Trophoblast cell (in vitro differentiated cells and primary cell): ENCODE measurements at regions not wholly inside any gene's neighbourhood (a gene's known extent, or its start where the extent isn't known, plus 50 kb on each side); places are given as distances from the start of the nearest gene placed in this dataset.

Experiments used
- DNase-seq, 2 donors: peaks; one replicate each; pipeline ENCODE4 v3.0.0-alpha.2; 2016
- H2AFZ ChIP-seq: 2 replicates; pipeline ENCODE4 v1.6.1; 2013; ENCODE audit warnings: low read length, moderate library complexity, mild to moderate bottlenecking; ENCODE audit not compliant: insufficient read depth, poor library complexity
- H2AK5ac ChIP-seq: 2 replicates; pipeline ENCODE4 v1.6.1; 2013; ENCODE audit warnings: mild to moderate bottlenecking, low read length
- H2BK120ac ChIP-seq: 2 replicates; pipeline ENCODE4 v1.6.1; 2013; ENCODE audit warnings: low read length, mild to moderate bottlenecking, moderate library complexity; ENCODE audit not compliant: insufficient read depth, poor library complexity
- H2BK12ac ChIP-seq: 2 replicates; pipeline ENCODE4 v1.6.1; 2013; ENCODE audit warnings: mild to moderate bottlenecking, low read length, moderate library complexity
- H2BK5ac ChIP-seq: 2 replicates; pipeline ENCODE4 v1.6.1; 2013; ENCODE audit warnings: low read length, low read depth, moderate library complexity, mild to moderate bottlenecking; ENCODE audit not compliant: poor library complexity
- H3K14ac ChIP-seq: 2 replicates; pipeline ENCODE4 v1.6.1; 2013; ENCODE audit warnings: mild to moderate bottlenecking, low read length
- H3K18ac ChIP-seq: 2 replicates; pipeline ENCODE4 v1.6.1; 2013; ENCODE audit warnings: mild to moderate bottlenecking, low read length
- H3K23ac ChIP-seq: 2 replicates; pipeline ENCODE4 v1.6.1; 2013; ENCODE audit warnings: low read length
- H3K27ac ChIP-seq: 2 replicates; pipeline ENCODE4 v1.5.1; 2013; ENCODE audit warnings: low read depth, mild to moderate bottlenecking, inconsistent platforms, low read length, moderate library complexity
- H3K27me3 ChIP-seq: 2 replicates; pipeline ENCODE4 v1.6.1; 2013; ENCODE audit warnings: inconsistent platforms, mild to moderate bottlenecking, low read length, moderate library complexity; ENCODE audit not compliant: insufficient read depth
- H3K36me3 ChIP-seq, 2 experiments: 1 replicate in 1 of 2; 2 replicates in 1 of 2; pipeline ENCODE4 v1.6.1; 2013; ENCODE audit warnings: low read length in 2 of 2, mild to moderate bottlenecking in 2 of 2, moderate library complexity in 1 of 2; ENCODE audit not compliant: insufficient read depth in 2 of 2, control insufficient read depth in 1 of 2
- H3K4ac ChIP-seq: 2 replicates; pipeline ENCODE4 v1.6.1; 2013; ENCODE audit warnings: low read depth, mild to moderate bottlenecking, low read length, moderate library complexity
- H3K4me1 ChIP-seq, 2 experiments: 1 replicate in 1 of 2; 2 replicates in 1 of 2; pipeline ENCODE4 v1.6.1; 2013; ENCODE audit warnings: low read length in 2 of 2, mild to moderate bottlenecking in 2 of 2, moderate library complexity in 1 of 2; ENCODE audit not compliant: insufficient read depth in 2 of 2, control insufficient read depth in 1 of 2
- H3K4me2 ChIP-seq: 2 replicates; pipeline ENCODE4 v1.6.1; 2013; ENCODE audit warnings: inconsistent platforms, mild to moderate bottlenecking, low read length, moderate library complexity
- H3K4me3 ChIP-seq: 2 replicates; pipeline ENCODE4 v1.5.1; 2013; ENCODE audit warnings: mild to moderate bottlenecking, low read depth, low read length, inconsistent platforms
- H3K79me1 ChIP-seq: one replicate; pipeline ENCODE4 v1.6.1; 2013; ENCODE audit warnings: low read length
- H3K79me2 ChIP-seq: 2 replicates; pipeline ENCODE4 v1.6.1; 2013; ENCODE audit warnings: low read length, mild to moderate bottlenecking; ENCODE audit not compliant: control insufficient read depth, insufficient read depth, poor library complexity
- H3K9ac ChIP-seq: 2 replicates; pipeline ENCODE4 v1.6.1; 2013; ENCODE audit warnings: mild to moderate bottlenecking, low read length
- H3K9me3 ChIP-seq: 2 replicates; pipeline ENCODE4 v1.6.1; 2013; ENCODE audit warnings: low read depth, mild to moderate bottlenecking, control low read depth, inconsistent platforms, low read length; ENCODE audit not compliant: insufficient read depth
- H4K12ac ChIP-seq: 2 replicates; pipeline ENCODE4 v1.6.1; 2013; ENCODE audit warnings: low read depth, mild to moderate bottlenecking, low read length, moderate library complexity
- H4K8ac ChIP-seq: 2 replicates; pipeline ENCODE4 v1.6.1; 2013; ENCODE audit warnings: low read depth, mild to moderate bottlenecking, low read length, moderate library complexity
- H4K91ac ChIP-seq: one replicate; pipeline ENCODE4 v1.6.1; 2013; ENCODE audit warnings: low read depth, mild to moderate bottlenecking, low read length, moderate library complexity
- WGBS: extraction: QIAGEN DNeasy Blood & Tissue Kit; methylation state at CpG from one replicate; pipeline ENCODE4 v1.1.7; 2013; ENCODE audit warnings: missing lambda C conversion rate; ENCODE audit not compliant: insufficient read length, insufficient coverage; ENCODE audit errors: extremely low coverage; 5-methylcytosine and 5-hydroxymethylcytosine counted together

DNA sequence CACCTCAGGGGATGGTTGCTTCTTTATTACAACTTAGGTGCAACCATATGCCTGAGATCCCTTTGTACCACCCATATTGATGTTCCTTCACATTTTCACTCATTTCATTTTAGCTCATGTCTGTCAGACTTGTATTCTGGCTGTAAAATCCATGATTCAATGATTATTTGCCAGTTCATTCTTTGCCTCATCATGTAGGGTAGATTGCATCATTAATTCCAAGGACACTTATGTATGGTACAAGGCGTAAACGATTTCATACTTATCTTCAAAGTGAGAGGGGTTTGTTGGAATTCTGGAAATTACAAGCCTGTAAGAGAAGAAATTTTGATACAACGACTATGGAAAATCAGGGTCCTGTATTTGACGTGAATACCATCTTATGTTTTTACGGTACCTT, 685.0 kb upstream of the FANCL start:
- Histone ChIP-seq H3K4ac (no peak overlapping the region), H2BK12ac (no peak overlapping the region), H3K4me1 (no peaks in the 10 kb centered on the region), H3K27ac (no peak overlapping the region), H3K4me2 (no peak overlapping the region), H3K14ac (no peak overlapping the region), H2AK5ac (no peak overlapping the region), H3K79me1 (peaks cover 4% of the 10 kb centered on the region), H2BK5ac (no peak overlapping the region), H2BK120ac (no peak overlapping the region), H4K8ac (no peak overlapping the region), H3K23ac (no peak overlapping the region), H3K9ac (no peak overlapping the region), H3K36me3 (no peaks in the 10 kb centered on the region), H3K4me3 (no peak overlapping the region), H3K27me3 (no peaks in the 10 kb centered on the region), H4K12ac (no peak overlapping the region), H3K9me3 (no peaks in the 10 kb centered on the region), H3K79me2 (no peaks in the 10 kb centered on the region), H4K91ac (no peak overlapping the region), H2AFZ (no peak overlapping the region), H3K18ac (no peak overlapping the region)
- WGBS, result no CpG with 5 or more reads among the region's 5 CpGs
- no peak for DNase-seq

DNA sequence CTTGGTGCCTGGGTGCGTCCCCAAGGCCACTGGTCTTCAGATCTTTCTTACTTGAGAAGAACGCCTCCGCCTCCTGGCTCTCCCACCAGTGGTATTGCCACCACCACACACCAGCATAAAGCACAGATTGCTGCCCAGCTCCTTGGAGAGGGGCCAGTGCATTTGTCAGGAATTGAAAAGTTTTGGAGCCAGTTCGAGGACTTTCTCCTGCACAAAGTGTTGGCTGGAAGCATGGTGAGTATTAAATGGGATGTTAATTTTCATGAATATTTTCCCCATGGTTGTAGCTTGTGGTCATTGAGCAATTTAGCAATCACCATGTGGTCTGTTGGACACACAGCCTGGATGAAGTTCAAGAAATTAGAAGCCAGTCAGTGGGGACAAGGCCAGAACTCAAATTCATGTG, 684.6 kb upstream of the FANCL start:
- Histone ChIP-seq H3K4ac (no peak overlapping the region), H3K27me3 (no peaks in the 10 kb centered on the region), H4K12ac (no peak overlapping the region), H3K27ac (no peak overlapping the region), H3K79me1 (peaks cover 4% of the 10 kb centered on the region), H3K9ac (no peak overlapping the region), H3K36me3 (no peaks in the 10 kb centered on the region), H3K23ac (no peak overlapping the region), H3K79me2 (no peaks in the 10 kb centered on the region), H2BK5ac (no peak overlapping the region), H3K18ac (no peak overlapping the region), H2AFZ (no peak overlapping the region), H3K9me3 (no peaks in the 10 kb centered on the region), H2BK120ac (peak overlapping the region; percentile 30), H3K4me3 (no peak overlapping the region), H3K14ac (no peak overlapping the region), H2BK12ac (peak overlapping the region; percentile 43), H3K4me2 (no peak overlapping the region), H3K4me1 (no peaks in the 10 kb centered on the region), H4K8ac (no peak overlapping the region), H2AK5ac (no peak overlapping the region), H4K91ac (peak overlapping the region; percentile 73)
- no CpG with 5 or more reads among the region's 4 CpGs for WGBS
- DNase-seq, result no peak

DNA sequence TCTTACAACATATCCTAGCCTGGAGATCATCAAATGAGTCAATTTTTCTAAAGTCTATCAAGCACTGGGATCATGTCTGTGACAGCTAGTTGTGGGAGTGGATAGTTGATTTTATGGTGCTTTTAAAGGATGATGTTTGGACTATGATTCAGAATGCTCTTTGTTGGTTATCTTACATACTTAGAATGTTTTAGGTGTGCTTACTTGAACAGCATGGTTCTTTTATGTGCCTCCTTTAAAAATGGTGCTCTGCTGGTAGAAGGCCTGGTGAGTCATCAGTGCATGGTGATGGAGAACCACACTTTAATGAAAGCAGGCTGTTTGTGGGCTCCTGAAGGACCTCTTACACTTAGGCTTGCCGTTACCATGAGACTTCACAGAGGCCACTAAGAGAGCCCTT, 682.7 kb upstream of the FANCL start:
- peaks cover 6% of the 10 kb centered on the region for H3K79me1 ChIP-seq
- no peak overlapping the region for H2BK12ac ChIP-seq
- H3K27me3 ChIP-seq, result no peaks in the 10 kb centered on the region
- no peak overlapping the region for H3K23ac ChIP-seq
- H2AK5ac ChIP-seq, result no peak overlapping the region
- H3K18ac ChIP-seq, result no peak overlapping the region
- no peaks in the 10 kb centered on the region for H3K79me2 ChIP-seq
- no peak overlapping the region for H4K8ac ChIP-seq
- no peaks in the 10 kb centered on the region for H3K9me3 ChIP-seq
- no peak overlapping the region for H4K91ac ChIP-seq
- H3K36me3 ChIP-seq, result no peaks in the 10 kb centered on the region
- no peak overlapping the region for H3K27ac ChIP-seq
- no peak overlapping the region for H2AFZ ChIP-seq
- H3K9ac ChIP-seq, result no peak overlapping the region
- no peak overlapping the region for H4K12ac ChIP-seq
- no peaks in the 10 kb centered on the region for H3K4me1 ChIP-seq
- H3K14ac ChIP-seq, result no peak overlapping the region
- H3K4me3 ChIP-seq, result no peak overlapping the region
- no peak overlapping the region for H2BK5ac ChIP-seq
- H3K4me2 ChIP-seq, result no peak overlapping the region
- H3K4ac ChIP-seq, result no peak overlapping the region
- WGBS, result no CpG with 5 or more reads among the region's 1 CpG
- DNase-seq, result peak; percentile 47 to 51
- no peak overlapping the region for H2BK120ac ChIP-seq

DNA sequence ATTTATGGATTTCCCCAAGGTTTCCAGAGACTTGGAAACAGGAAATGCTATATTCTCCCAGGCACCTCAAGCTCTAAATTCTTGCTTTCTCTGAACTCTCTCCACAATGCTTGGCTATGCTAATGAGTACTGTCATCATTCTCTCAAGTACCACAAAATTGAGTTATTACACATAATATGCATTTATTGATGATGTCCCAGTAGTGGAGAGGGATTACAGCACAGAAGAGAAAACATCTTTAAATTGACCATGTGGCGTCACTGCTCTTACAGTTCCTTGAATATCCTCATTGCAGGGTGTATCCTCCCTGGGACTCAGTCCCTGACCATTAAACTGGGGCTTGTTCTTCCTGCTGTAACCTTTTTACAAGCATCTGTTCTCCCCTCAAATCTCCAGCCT, 681.1 kb upstream of the FANCL start:
- no peak for DNase-seq

More for the DNA sequence above, 681.1 kb upstream of the FANCL start:
- Histone ChIP-seq H3K4ac (no peak overlapping the region), H4K91ac (no peak overlapping the region), H2BK12ac (no peak overlapping the region), H2BK120ac (peak overlapping the region; percentile 59), H2AFZ (no peak overlapping the region), H3K79me1 (peaks cover 6% of the 10 kb centered on the region), H3K79me2 (no peaks in the 10 kb centered on the region), H3K4me1 (no peaks in the 10 kb centered on the region), H3K14ac (no peak overlapping the region), H3K9ac (no peak overlapping the region), H4K8ac (no peak overlapping the region), H3K4me2 (no peak overlapping the region), H3K23ac (no peak overlapping the region), H3K27ac (no peak overlapping the region), H2AK5ac (no peak overlapping the region), H4K12ac (no peak overlapping the region), H2BK5ac (no peak overlapping the region), H3K9me3 (no peaks in the 10 kb centered on the region), H3K4me3 (no peak overlapping the region), H3K36me3 (no peaks in the 10 kb centered on the region), H3K18ac (no peak overlapping the region), H3K27me3 (no peaks in the 10 kb centered on the region)
- WGBS, result no CpG with 5 or more reads among the region's 1 CpG
